ENCODE measurements at regions not wholly inside any gene's neighbourhood (a gene's known extent, or its start where the extent isn't known, plus 50 kb on each side); places are given as distances from the start of the nearest gene placed in this dataset.

GRCh38 chr2:216554755-216555154 lies 56.1 kb downstream of the RPL37A start:
- TF ChIP-seq CTCF (IDR thresholded peaks at IDR 0.05) (no peak), POLR2A (IDR thresholded peaks at IDR 0.05) (no peak)
